Endodermal cell (in vitro differentiated cells): ENCODE measurements at regions not wholly inside any gene's neighbourhood (a gene's known extent, or its start where the extent isn't known, plus 50 kb on each side); places are given as distances from the start of the nearest gene placed in this dataset.

Experiments
- DNase-seq: peaks from one replicate; pipeline ENCODE4 v3.0.0-alpha.2; 2017
- H3K27ac ChIP-seq: 2 replicates; pipeline ENCODE4 v1.5.1; 2013; ENCODE audit warnings: mild to moderate bottlenecking, low read depth, low read length, moderate library complexity
- H3K27me3 ChIP-seq: 2 replicates; pipeline ENCODE4 v1.6.1; 2013; ENCODE audit warnings: mild to moderate bottlenecking, low read length, moderate library complexity; ENCODE audit not compliant: insufficient read depth, control insufficient read depth, poor library complexity, severe bottlenecking
- H3K36me3 ChIP-seq: 2 replicates; pipeline ENCODE4 v1.7.0; 2013; ENCODE audit warnings: mild to moderate bottlenecking, low read length, moderate library complexity; ENCODE audit not compliant: control insufficient read depth, insufficient read depth
- H3K4me1 ChIP-seq: one replicate; pipeline ENCODE4 v1.7.0; 2013; ENCODE audit warnings: low read length; ENCODE audit not compliant: control insufficient read depth, insufficient read depth
- H3K4me3 ChIP-seq: 2 replicates; pipeline ENCODE4 v1.5.1; 2013; ENCODE audit warnings: mild to moderate bottlenecking, low read length, moderate library complexity
- H3K9ac ChIP-seq: 2 replicates; pipeline ENCODE4 v1.6.1; 2013; ENCODE audit warnings: mild to moderate bottlenecking, low read length, moderate library complexity; ENCODE audit not compliant: poor library complexity, severe bottlenecking; ENCODE audit errors: extremely low read depth
- H3K9me3 ChIP-seq: 2 replicates; pipeline ENCODE4 v1.6.1; 2013; ENCODE audit warnings: mild to moderate bottlenecking, low read length, moderate library complexity; ENCODE audit not compliant: control insufficient read depth
- H3K27ac Mint-ChIP-seq: 2 replicates; pipeline ENCODE4 v1.8.0; 2020; ENCODE audit warnings: mixed read lengths
- H3K27me3 Mint-ChIP-seq: 2 replicates; pipeline ENCODE4 v1.8.0; 2021; ENCODE audit warnings: mild to moderate bottlenecking, mixed read lengths; ENCODE audit not compliant: insufficient read depth
- H3K36me3 Mint-ChIP-seq: 2 replicates; pipeline ENCODE4 v1.8.0; 2020; ENCODE audit warnings: low read depth, mixed read lengths
- H3K4me1 Mint-ChIP-seq: 2 replicates; pipeline ENCODE4 v1.8.0; 2020; ENCODE audit warnings: mixed read lengths
- H3K4me3 Mint-ChIP-seq: 2 replicates; pipeline ENCODE4 v1.8.0; 2020; ENCODE audit warnings: mild to moderate bottlenecking, moderate library complexity, mixed read lengths
- H3K9me3 Mint-ChIP-seq: 2 replicates; pipeline ENCODE4 v1.8.0; 2020; ENCODE audit warnings: mild to moderate bottlenecking, mixed read lengths
- WGBS, 2 experiments: methylation state at CpG; one replicate each; pipeline versions ENCODE4 v1.1.5 to v1.1.7; 2013; ENCODE audit warnings: missing lambda C conversion rate in 2 of 2, mixed read lengths in 1 of 2; ENCODE audit not compliant: insufficient coverage in 1 of 2, insufficient read length in 1 of 2; 5-methylcytosine and 5-hydroxymethylcytosine counted together
- TF ChIP-seq, protein P1 (sequence below): fragments of 200-600 bp; sonication (generic); conservative IDR thresholded peaks from 2 replicates; pipeline ENCODE4 v1.5.0; 2021; ENCODE audit warnings: antibody characterized with exemption, mild to moderate bottlenecking

DNA sequence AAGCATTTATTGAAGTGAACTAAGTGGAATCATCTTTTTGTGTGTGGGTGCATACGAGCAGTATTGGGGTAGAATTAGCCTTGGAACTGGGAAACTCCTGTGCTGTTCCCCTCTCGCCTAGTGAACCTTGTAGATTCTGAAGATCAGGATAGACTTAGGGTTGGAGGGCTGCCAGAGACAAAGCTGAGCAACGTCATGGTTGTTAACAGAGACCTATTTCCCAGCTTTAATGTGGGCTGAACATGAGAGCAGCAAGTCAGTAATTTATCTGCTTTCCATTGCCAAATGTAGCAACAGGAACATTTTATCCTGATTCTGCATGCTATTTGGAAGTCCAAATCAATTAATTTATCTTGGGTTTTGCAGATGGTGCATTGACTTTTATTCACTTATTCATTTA is 246.6 kb downstream of the IL20RB start:
- WGBS, 2 experiments = 93 to 94% methylated on average over 3 of the region's 3 CpGs
- peaks cover 9% of the 10 kb centered on the region for H3K9me3 ChIP-seq
- Mint-ChIP-seq H3K4me1 (peaks cover 11% of the 10 kb centered on the region), H3K9me3 (peaks cover 6% of the 10 kb centered on the region), H3K27me3 (peaks cover 32% of the 10 kb centered on the region), H3K27ac (no peak overlapping the region), H3K4me3 (no peak overlapping the region), H3K36me3 (peaks cover 4% of the 10 kb centered on the region)
- H3K4me1 ChIP-seq = no peaks in the 10 kb centered on the region
- H3K9ac ChIP-seq = no peak overlapping the region
- no peaks in the 10 kb centered on the region for H3K27me3 ChIP-seq
- no peak overlapping the region for H3K27ac ChIP-seq
- no peak overlapping the region for H3K4me3 ChIP-seq
- H3K36me3 ChIP-seq = no peaks in the 10 kb centered on the region
- DNase-seq = no peak
- TF ChIP-seq, protein P1, sequence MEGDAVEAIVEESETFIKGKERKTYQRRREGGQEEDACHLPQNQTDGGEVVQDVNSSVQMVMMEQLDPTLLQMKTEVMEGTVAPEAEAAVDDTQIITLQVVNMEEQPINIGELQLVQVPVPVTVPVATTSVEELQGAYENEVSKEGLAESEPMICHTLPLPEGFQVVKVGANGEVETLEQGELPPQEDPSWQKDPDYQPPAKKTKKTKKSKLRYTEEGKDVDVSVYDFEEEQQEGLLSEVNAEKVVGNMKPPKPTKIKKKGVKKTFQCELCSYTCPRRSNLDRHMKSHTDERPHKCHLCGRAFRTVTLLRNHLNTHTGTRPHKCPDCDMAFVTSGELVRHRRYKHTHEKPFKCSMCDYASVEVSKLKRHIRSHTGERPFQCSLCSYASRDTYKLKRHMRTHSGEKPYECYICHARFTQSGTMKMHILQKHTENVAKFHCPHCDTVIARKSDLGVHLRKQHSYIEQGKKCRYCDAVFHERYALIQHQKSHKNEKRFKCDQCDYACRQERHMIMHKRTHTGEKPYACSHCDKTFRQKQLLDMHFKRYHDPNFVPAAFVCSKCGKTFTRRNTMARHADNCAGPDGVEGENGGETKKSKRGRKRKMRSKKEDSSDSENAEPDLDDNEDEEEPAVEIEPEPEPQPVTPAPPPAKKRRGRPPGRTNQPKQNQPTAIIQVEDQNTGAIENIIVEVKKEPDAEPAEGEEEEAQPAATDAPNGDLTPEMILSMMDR = no peak

DNA sequence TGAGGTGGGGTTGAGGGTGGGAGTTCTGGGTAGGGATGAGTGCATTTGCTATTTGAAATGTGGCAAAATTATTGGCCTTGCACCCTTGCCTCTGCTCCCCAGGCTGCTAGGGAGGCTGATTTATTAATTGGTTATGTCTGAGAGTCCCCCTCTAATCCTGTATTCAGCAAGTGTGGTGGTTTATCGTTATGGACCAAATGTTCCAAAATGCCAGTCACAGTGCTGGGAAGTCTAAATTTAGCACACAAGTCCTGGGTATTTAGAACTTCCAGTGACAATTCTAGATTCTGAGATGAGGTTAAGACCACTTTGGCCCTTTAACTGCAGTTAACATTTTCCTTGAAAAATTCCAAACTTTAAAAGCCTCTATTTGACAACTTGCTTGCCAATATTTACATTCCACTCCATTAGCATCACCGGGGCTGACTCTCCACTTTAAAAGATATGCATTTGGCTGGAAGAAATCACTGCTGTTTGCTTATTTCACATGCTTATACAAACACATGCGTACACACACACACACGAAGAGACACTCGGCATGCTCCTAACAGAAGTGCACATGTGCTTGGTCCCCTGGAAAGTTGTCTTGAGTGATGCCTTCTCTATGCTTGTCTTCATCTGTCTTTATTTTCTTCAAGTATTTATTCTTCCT is 247.7 kb downstream of the IL20RB start:
- Histone ChIP-seq H3K27me3 (no peaks in the 10 kb centered on the region), H3K9ac (no peak overlapping the region), H3K27ac (no peak overlapping the region), H3K4me3 (no peak overlapping the region), H3K4me1 (no peaks in the 10 kb centered on the region), H3K36me3 (no peaks in the 10 kb centered on the region), H3K9me3 (no peaks in the 10 kb centered on the region)
- no peaks in the 10 kb centered on the region for H3K9me3 Mint-ChIP-seq
- H3K27me3 Mint-ChIP-seq = peaks cover 23% of the 10 kb centered on the region
- H3K4me1 Mint-ChIP-seq = peaks cover 11% of the 10 kb centered on the region
- H3K27ac Mint-ChIP-seq = no peak overlapping the region
- H3K36me3 Mint-ChIP-seq = no peaks in the 10 kb centered on the region
- DNase-seq = no peak
- TF ChIP-seq, protein P1 = no peak
- 83 to 87% methylated on average over 4 to 5 of the region's 5 CpGs for WGBS, 2 experiments
- H3K4me3 Mint-ChIP-seq = no peak overlapping the region

DNA sequence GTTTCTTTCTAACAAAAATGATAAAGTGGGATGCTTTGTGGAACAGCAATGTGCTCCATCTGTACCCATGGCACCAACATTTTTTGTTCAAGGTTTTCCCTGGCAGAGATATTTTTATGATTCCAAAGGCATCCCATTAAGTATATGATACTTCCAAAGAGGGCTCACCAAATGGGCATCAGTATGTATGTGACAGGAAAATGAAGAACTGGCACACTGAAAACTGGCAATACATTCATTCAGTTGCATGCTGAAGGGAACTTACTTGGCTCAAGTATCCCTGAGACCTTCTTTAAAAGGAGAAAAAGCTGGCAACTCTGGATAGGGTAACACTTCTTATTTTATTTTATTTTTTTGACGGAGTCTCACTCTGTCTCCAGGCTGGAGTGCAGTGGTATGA is 249.8 kb downstream of the IL20RB start:
- Histone ChIP-seq H3K9ac (no peak overlapping the region), H3K27ac (no peak overlapping the region), H3K4me3 (no peak overlapping the region), H3K36me3 (no peaks in the 10 kb centered on the region), H3K4me1 (no peaks in the 10 kb centered on the region), H3K27me3 (no peaks in the 10 kb centered on the region), H3K9me3 (no peaks in the 10 kb centered on the region)
- no peaks in the 10 kb centered on the region for H3K9me3 Mint-ChIP-seq
- DNase-seq = no peak
- TF ChIP-seq, protein P1 = no peak
- H3K27ac Mint-ChIP-seq = no peak overlapping the region
- 88 to 95% methylated on average over 1 of the region's 1 CpG for WGBS, 2 experiments
- no peak overlapping the region for H3K4me3 Mint-ChIP-seq
- no peaks in the 10 kb centered on the region for H3K36me3 Mint-ChIP-seq
- H3K27me3 Mint-ChIP-seq = peaks cover 22% of the 10 kb centered on the region
- H3K4me1 Mint-ChIP-seq = peaks cover 7% of the 10 kb centered on the region
